ENCODE measurements at regions not wholly inside any gene's neighbourhood (a gene's known extent, or its start where the extent isn't known, plus 50 kb on each side); places are given as distances from the start of the nearest gene placed in this dataset.

GRCh38 chr3:99504258-99504657 is 134.1 kb upstream of the COL8A1 start:
- intact Hi-C loops (cut with DNase I), result loop anchor here in 7 of 10 donors (5.0 to 10.0 kb wide), 9 partner anchors 38 to 479 kb away; partner anchors contain the start of gene COL8A1 (in 1 of the 7)
- peaks cover 4 to 68% (median 45%) of the 10 kb centered on the region in 9 donors for H3K4me1 ChIP-seq
- ATAC-seq, result no peak
- H3K4me3 ChIP-seq, result no peak overlapping the region
- no peak for TF ChIP-seq CTCF (IDR thresholded peaks at IDR 0.05)
- no peaks in the 10 kb centered on the region for H3K36me3 ChIP-seq
- no peaks in the 10 kb centered on the region for H3K9me3 ChIP-seq
- DNase-seq, result no peak
- no peaks in the 10 kb centered on the region for H3K27me3 ChIP-seq
- peak overlapping the region in 5 of 10 donors; percentile 2 to 83 (median 67) for H3K27ac ChIP-seq
- WGBS, 2 donors, result 70 to 76% methylated on average over 2 of the region's 2 CpGs

DNA sequence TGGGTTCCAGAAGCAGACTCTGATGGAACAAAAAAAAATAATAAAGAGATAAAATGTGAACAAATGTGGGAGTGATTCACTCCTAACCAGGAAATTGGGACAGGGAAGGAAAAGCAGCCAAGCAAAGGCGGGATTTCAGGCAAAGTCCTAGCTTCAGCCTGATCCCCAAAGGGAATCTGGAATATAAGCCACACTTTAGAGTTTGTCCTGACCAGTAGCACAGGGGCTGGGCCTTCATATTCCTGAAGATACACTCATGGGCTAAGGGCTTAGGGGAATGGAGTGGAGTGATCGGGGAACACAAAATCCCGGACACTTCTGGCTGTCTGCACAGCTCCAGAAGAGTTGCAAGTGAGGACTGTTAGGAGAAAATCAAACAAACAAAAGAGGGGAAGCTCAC is 135.0 kb upstream of the COL8A1 start:
- no peak overlapping the region for H3K4me3 ChIP-seq
- TF ChIP-seq CTCF (IDR thresholded peaks at IDR 0.05), result no peak
- no peaks in the 10 kb centered on the region for H3K36me3 ChIP-seq
- ATAC-seq, result peak in 5 of 8 donors; percentile 20 to 40 (median 34)
- H3K27ac ChIP-seq, result peak overlapping the region in 9 of 10 donors; percentile 17 to 83 (median 58)
- peaks cover 4 to 62% (median 41%) of the 10 kb centered on the region in 9 donors for H3K4me1 ChIP-seq
- intact Hi-C loops (cut with DNase I), result loop anchor here in 7 of 10 donors (5.0 to 10.0 kb wide), 9 partner anchors 39 to 479 kb away; partner anchors contain the start of gene COL8A1 (in 1 of the 7)
- H3K9me3 ChIP-seq, result no peaks in the 10 kb centered on the region
- H3K27me3 ChIP-seq, result no peaks in the 10 kb centered on the region
- peak in 1 of 2 donors; percentile 11 for DNase-seq
- WGBS, 2 donors, result 59 to 60% methylated on average over 3 of the region's 3 CpGs

DNA sequence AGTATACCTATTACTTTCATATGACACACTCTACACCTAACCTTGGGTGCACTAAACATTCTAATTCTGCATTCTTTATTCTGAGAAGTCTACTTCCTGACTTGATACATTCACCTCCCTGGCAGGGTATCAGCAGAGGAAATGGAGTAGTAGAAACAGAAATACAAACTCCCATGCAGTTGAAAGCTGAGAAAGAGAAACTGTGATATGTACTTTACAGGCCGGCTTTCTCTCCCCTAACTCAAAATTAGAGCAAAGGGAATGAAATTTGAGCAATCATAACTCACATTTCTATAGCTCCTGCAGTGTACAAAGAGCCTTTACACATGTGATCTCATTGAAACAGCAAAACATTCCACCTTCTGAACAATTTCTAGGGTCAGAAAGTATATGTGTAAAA is 135.5 kb upstream of the COL8A1 start:
- intact Hi-C loops (cut with DNase I), result loop anchor here in 7 of 10 donors (5.0 to 10.0 kb wide), 9 partner anchors 39 to 478 kb away; partner anchors contain the start of gene COL8A1 (in 1 of the 7)
- Histone ChIP-seq H3K9me3 (no peaks in the 10 kb centered on the region), H3K27ac (peak overlapping the region in 8 of 10 donors; percentile 48 to 83 (median 59)), H3K27me3 (no peaks in the 10 kb centered on the region), H3K36me3 (no peaks in the 10 kb centered on the region), H3K4me3 (no peak overlapping the region), H3K4me1 (peaks cover 4 to 57% (median 39%) of the 10 kb centered on the region in 9 donors)
- WGBS, 2 donors, result 36 to 58% methylated on average over 1 of the region's 1 CpG
- TF ChIP-seq CTCF (IDR thresholded peaks at IDR 0.05), result no peak
- no peak for DNase-seq
- ATAC-seq, result peak in 1 of 8 donors; percentile 35

GRCh38 chr3:99500485-99500884 is 137.9 kb upstream of the COL8A1 start:
- Histone ChIP-seq H3K27me3 (no peaks in the 10 kb centered on the region), H3K4me3 (peak overlapping the region in 3 of 10 donors; percentile 2 to 28 (median 5)), H3K9me3 (peaks cover 0 to 19% (median 8%) of the 10 kb centered on the region in 11 donors), H3K36me3 (no peaks in the 10 kb centered on the region), H3K27ac (peak overlapping the region in 5 of 10 donors; percentile 9 to 60 (median 41)), H3K4me1 (peaks cover 4 to 51% (median 38%) of the 10 kb centered on the region in 9 donors)
- intact Hi-C loops (cut with DNase I), result loop anchor here in 7 of 10 donors (2.0 to 10.0 kb wide), 10 partner anchors 42 to 476 kb away; partner anchors contain the start of gene COL8A1 (in 1 of the 7)
- DNase-seq (no peak), ATAC-seq (peak; percentile 34 to 72 (median 64))
- no peak for TF ChIP-seq CTCF (IDR thresholded peaks at IDR 0.05)
- WGBS, 2 donors, result 16 to 19% methylated on average over 5 of the region's 5 CpGs

All from heart right ventricle (tissue), 16 donors.